ENCODE measurements at regions not wholly inside any gene's neighbourhood (a gene's known extent, or its start where the extent isn't known, plus 50 kb on each side); places are given as distances from the start of the nearest gene placed in this dataset.
"Not testable (repeated sequence)": the region's sequence is repeated elsewhere in the genome, so short reads cannot be mapped to it uniquely, and the experiment has no call there.

DNA sequence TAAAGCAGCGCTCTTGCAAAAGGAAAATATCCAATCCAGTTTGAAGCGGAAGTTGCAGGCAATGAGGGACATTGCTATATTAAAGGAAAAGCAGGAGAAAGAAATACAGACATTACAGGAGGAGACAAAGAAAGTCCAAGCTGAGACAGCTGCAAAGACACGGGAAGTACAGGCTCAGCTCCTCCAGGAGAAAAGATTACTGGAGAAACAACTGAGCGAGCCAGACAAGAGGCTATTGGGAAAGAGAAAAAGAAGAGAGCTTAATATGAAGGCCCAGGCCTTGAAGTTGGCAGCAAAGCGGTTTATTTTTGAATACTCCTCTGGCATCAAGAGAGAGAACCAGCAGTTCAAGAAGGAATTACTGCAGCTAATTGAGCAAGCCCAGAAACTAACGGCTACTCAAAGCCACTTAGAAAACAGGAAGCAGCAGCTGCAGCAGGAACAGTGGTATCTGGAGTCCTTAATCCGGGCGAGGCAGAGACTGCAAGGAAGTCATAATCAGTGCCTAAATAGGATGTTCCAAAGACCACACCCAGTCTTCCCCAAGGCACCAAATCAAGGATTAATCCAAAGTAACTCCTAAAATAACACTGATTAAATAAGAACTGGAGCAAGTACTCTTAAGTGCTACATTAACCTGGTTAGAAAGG, 298.0 kb downstream of the LHFPL1 start:
- TF ChIP-seq, protein P1, sequence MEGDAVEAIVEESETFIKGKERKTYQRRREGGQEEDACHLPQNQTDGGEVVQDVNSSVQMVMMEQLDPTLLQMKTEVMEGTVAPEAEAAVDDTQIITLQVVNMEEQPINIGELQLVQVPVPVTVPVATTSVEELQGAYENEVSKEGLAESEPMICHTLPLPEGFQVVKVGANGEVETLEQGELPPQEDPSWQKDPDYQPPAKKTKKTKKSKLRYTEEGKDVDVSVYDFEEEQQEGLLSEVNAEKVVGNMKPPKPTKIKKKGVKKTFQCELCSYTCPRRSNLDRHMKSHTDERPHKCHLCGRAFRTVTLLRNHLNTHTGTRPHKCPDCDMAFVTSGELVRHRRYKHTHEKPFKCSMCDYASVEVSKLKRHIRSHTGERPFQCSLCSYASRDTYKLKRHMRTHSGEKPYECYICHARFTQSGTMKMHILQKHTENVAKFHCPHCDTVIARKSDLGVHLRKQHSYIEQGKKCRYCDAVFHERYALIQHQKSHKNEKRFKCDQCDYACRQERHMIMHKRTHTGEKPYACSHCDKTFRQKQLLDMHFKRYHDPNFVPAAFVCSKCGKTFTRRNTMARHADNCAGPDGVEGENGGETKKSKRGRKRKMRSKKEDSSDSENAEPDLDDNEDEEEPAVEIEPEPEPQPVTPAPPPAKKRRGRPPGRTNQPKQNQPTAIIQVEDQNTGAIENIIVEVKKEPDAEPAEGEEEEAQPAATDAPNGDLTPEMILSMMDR (IDR thresholded peaks at IDR 0.05; ENCODE audit: insufficient read depth, low read depth, low read length) = not testable (repeated sequence)
- TF ChIP-seq EZH2 (IDR thresholded peaks at IDR 0.05; ENCODE audit: insufficient read depth, low read length) = not testable (repeated sequence)

All from astrocyte (in vitro differentiated cells and primary cell).